HepG2 (cell line): ENCODE measurements at regions not wholly inside any gene's neighbourhood (a gene's known extent, or its start where the extent isn't known, plus 50 kb on each side); places are given as distances from the start of the nearest gene placed in this dataset.

ENCODE experiments used
- CHD2 ChIP-seq: IDR thresholded peaks from 2 replicates; pipeline ENCODE4 v1.6.1; 2011; ENCODE audit warnings: low read depth, low read length, improper control_type of control experiment
- CTCF ChIP-seq: sonication (generic); formaldehyde crosslinking; IDR thresholded peaks from 2 replicates; pipeline ENCODE4 v1.5.0; 2020; ENCODE audit warnings: mild to moderate bottlenecking, missing genetic modification reagents, moderate library complexity
- EZH2 ChIP-seq: conservative IDR thresholded peaks from 2 replicates; pipeline ENCODE4 v1.6.1; 2012; ENCODE audit warnings: mild to moderate bottlenecking, low read depth, low read length, moderate library complexity
- HDAC6 ChIP-seq: fragments of 200-600 bp; sonication (generic); IDR thresholded peaks from 2 replicates; pipeline ENCODE4 v1.7.0; 2017; ENCODE audit warnings: mild to moderate bottlenecking, antibody characterized with exemption, low read length, low read depth
- PHF5A ChIP-seq: IDR thresholded peaks from one replicate; pipeline ENCODE4 v1.6.1; 2018; ENCODE audit warnings: low read depth, missing genetic modification reagents; ENCODE audit not compliant: unreplicated experiment
- POLR2A ChIP-seq, 2 experiments: IDR thresholded peaks; 2 replicates each; pipeline ENCODE4 v1.6.1; 2011; ENCODE audit warnings: low read depth in 2 of 2, low read length in 2 of 2, mild to moderate bottlenecking in 1 of 2, moderate library complexity in 1 of 2; ENCODE audit not compliant: insufficient read depth in 1 of 2
- SIN3A ChIP-seq: IDR thresholded peaks from 2 replicates; pipeline ENCODE4 v1.6.1; 2011; ENCODE audit warnings: low read depth, mild to moderate bottlenecking, control low read depth, low read length, borderline replicate concordance
- SOX6 ChIP-seq, 2 experiments: fragments of 450-650 bp in 1 of 2; sonication (generic) in 1 of 2; formaldehyde crosslinking in 1 of 2; IDR thresholded peaks; 2 replicates each; pipeline versions ENCODE4 v1.4.0 to v1.6.1; 2017 to 2020; ENCODE audit warnings: antibody characterized with exemption in 1 of 2, mild to moderate bottlenecking in 1 of 2, missing genetic modification reagents in 1 of 2
- SRF ChIP-seq: IDR thresholded peaks from 2 replicates; pipeline ENCODE4 v1.6.1; 2011; ENCODE audit warnings: mild to moderate bottlenecking, low read depth, low read length, moderate library complexity
- ZBTB21 ChIP-seq: sonication (generic); formaldehyde crosslinking; IDR thresholded peaks from 2 replicates; pipeline ENCODE4 v1.4.0; 2020; ENCODE audit warnings: missing genetic modification reagents
- ZBTB42 ChIP-seq: sonication (generic); formaldehyde crosslinking; IDR thresholded peaks from 2 replicates; pipeline ENCODE4 v1.5.0; 2020; ENCODE audit warnings: mild to moderate bottlenecking, missing genetic modification reagents

GRCh38 chr10:44765299-44765698 is 145.8 kb upstream of the TMEM72 start:
- no peak for TF ChIP-seq ZBTB42 (CRISPR knock-in tag)
- TF ChIP-seq CHD2: no peak
- TF ChIP-seq SOX6 (IDR thresholded peaks at IDR 0.05): no peak
- TF ChIP-seq SOX6 (CRISPR knock-in tag; IDR thresholded peaks at IDR 0.05): no peak
- no peak for TF ChIP-seq HDAC6
- TF ChIP-seq CTCF: no peak
- no peak for TF ChIP-seq EZH2
- TF ChIP-seq PHF5A (CRISPR knock-in tag): no peak
- no peak for TF ChIP-seq POLR2A (IDR thresholded peaks at IDR 0.05; ENCODE audit: insufficient read depth in 1 of 2, low read depth in 2 of 2, low read length in 2 of 2)
- no peak for TF ChIP-seq SRF
- TF ChIP-seq SIN3A: no peak
- TF ChIP-seq ZBTB21 (CRISPR knock-in tag): no peak
